WTC11 (cell line): ENCODE measurements at regions not wholly inside any gene's neighbourhood (a gene's known extent, or its start where the extent isn't known, plus 50 kb on each side); places are given as distances from the start of the nearest gene placed in this dataset.

Source experiments
- ATAC-seq: fragments of 200-7000 bp; cut with Tn5 transposase; 2 replicates; pipeline ENCODE4 v1.10.0; 2021; ENCODE audit warnings: mild to moderate bottlenecking, moderate library complexity
- CTCF ChIA-PET: fragments of 300-600 bp; sonication (Branson Sonifier 250); formaldehyde crosslinking; loops from one replicate; lab custom pipeline; 2021; ENCODE audit warnings: antibody characterized with exemption; lab: Charles Lee
- POLR2A ChIA-PET: fragments of 350-600 bp; sonication (Branson Sonifier 250); formaldehyde crosslinking; loops from one replicate; lab custom pipeline; 2021; ENCODE audit warnings: antibody characterized with exemption; lab: Charles Lee
- DNase-seq: peaks from one replicate; pipeline ENCODE4 v3.0.0; 2021; ENCODE audit warnings: low spot score
- H3K27ac Mint-ChIP-seq: 2 replicates; pipeline ENCODE4 v1.8.0; 2021; ENCODE audit warnings: mixed read lengths
- H3K27me3 Mint-ChIP-seq: 2 replicates; pipeline ENCODE4 v1.8.0; 2021; ENCODE audit warnings: low read depth, mild to moderate bottlenecking, moderate library complexity, mixed read lengths
- H3K36me3 Mint-ChIP-seq: 2 replicates; pipeline ENCODE4 v1.8.0; 2021; ENCODE audit warnings: mixed read lengths
- H3K4me1 Mint-ChIP-seq: 2 replicates; pipeline ENCODE4 v1.8.0; 2022; ENCODE audit warnings: mixed read lengths
- H3K4me3 Mint-ChIP-seq: 2 replicates; pipeline ENCODE4 v1.8.0; 2021; ENCODE audit warnings: mild to moderate bottlenecking, moderate library complexity, mixed read lengths
- H3K9me3 Mint-ChIP-seq: 2 replicates; pipeline ENCODE4 v1.8.0; 2021; ENCODE audit warnings: mixed read lengths
- ATF6 ChIP-seq: sonication (generic); formaldehyde crosslinking; IDR thresholded peaks from 2 replicates; pipeline ENCODE4 v1.8.1; 2023; ENCODE audit warnings: mild to moderate bottlenecking, missing genetic modification reagents
- CREB1 ChIP-seq: sonication (generic); formaldehyde crosslinking; IDR thresholded peaks from 2 replicates; pipeline ENCODE4 v1.8.0; 2023; ENCODE audit warnings: mild to moderate bottlenecking, missing genetic modification reagents
- FOXJ3 ChIP-seq: sonication (generic); formaldehyde crosslinking; IDR thresholded peaks from 2 replicates; pipeline ENCODE4 v1.9.0; 2021; ENCODE audit warnings: missing genetic modification reagents, mild to moderate bottlenecking, borderline replicate concordance
- FOXP1 ChIP-seq: sonication (generic); formaldehyde crosslinking; IDR thresholded peaks from 2 replicates; pipeline ENCODE4 v1.8.0; 2022; ENCODE audit warnings: missing genetic modification reagents, mild to moderate bottlenecking, moderate library complexity, borderline replicate concordance
- GTF2I ChIP-seq: fragments of 250-450 bp; sonication (Bioruptor Pico); conservative IDR thresholded peaks from 2 replicates; pipeline ENCODE4 v1.4.0; 2021; ENCODE audit warnings: mild to moderate bottlenecking
- MYBL2 ChIP-seq: sonication (generic); formaldehyde crosslinking; IDR thresholded peaks from 2 replicates; pipeline ENCODE4 v1.8.1; 2023; ENCODE audit warnings: mild to moderate bottlenecking, moderate library complexity, missing genetic modification reagents
- NFYB ChIP-seq: sonication (generic); formaldehyde crosslinking; conservative IDR thresholded peaks from 2 replicates; pipeline ENCODE4 v1.8.0; 2022; ENCODE audit warnings: low read depth, missing genetic modification reagents
- NR3C1 ChIP-seq: sonication (generic); formaldehyde crosslinking; conservative IDR thresholded peaks from 2 replicates; pipeline ENCODE4 v1.8.1; 2023; ENCODE audit warnings: low read depth, mild to moderate bottlenecking, missing genetic modification reagents
- TCF7 ChIP-seq: sonication (generic); formaldehyde crosslinking; IDR thresholded peaks from 2 replicates; pipeline ENCODE4 v1.8.0; 2022; ENCODE audit warnings: mild to moderate bottlenecking, low read depth, missing genetic modification reagents, moderate library complexity
- ZNF232 ChIP-seq: sonication (generic); formaldehyde crosslinking; IDR thresholded peaks from 2 replicates; pipeline ENCODE4 v1.8.0; 2022; ENCODE audit warnings: mild to moderate bottlenecking, missing genetic modification reagents
- ZNF317 ChIP-seq: sonication (generic); formaldehyde crosslinking; IDR thresholded peaks from 2 replicates; pipeline ENCODE4 v1.8.1; 2023; ENCODE audit warnings: low read depth, mild to moderate bottlenecking, moderate library complexity, missing genetic modification reagents, borderline replicate concordance
- TF ChIP-seq, protein P1 (sequence below): fragments of 250-450 bp; sonication (Bioruptor Pico); IDR thresholded peaks from 2 replicates; pipeline ENCODE4 v1.9.0; 2021; ENCODE audit warnings: mild to moderate bottlenecking, borderline replicate concordance
- TF ChIP-seq, protein P2 (sequence below): sonication (generic); formaldehyde crosslinking; IDR thresholded peaks from 2 replicates; pipeline ENCODE4 v1.8.1; 2022; ENCODE audit warnings: mild to moderate bottlenecking, missing genetic modification reagents, moderate library complexity, borderline replicate concordance
- TF ChIP-seq, protein P3 (sequence below): sonication (generic); formaldehyde crosslinking; IDR thresholded peaks from 2 replicates; pipeline ENCODE4 v1.8.1; 2022; ENCODE audit warnings: low read depth, mild to moderate bottlenecking, moderate library complexity, missing genetic modification reagents, borderline replicate concordance

GRCh38 chr2:242031481-242032019 lies 162.0 kb downstream of the RTP5 start (continued):
- TF ChIP-seq ZNF232 (no peak), NFYB (no peak), GTF2I (CRISPR knock-in tag) (no peak), CREB1 (no peak)
- TF ChIP-seq, protein P1, sequence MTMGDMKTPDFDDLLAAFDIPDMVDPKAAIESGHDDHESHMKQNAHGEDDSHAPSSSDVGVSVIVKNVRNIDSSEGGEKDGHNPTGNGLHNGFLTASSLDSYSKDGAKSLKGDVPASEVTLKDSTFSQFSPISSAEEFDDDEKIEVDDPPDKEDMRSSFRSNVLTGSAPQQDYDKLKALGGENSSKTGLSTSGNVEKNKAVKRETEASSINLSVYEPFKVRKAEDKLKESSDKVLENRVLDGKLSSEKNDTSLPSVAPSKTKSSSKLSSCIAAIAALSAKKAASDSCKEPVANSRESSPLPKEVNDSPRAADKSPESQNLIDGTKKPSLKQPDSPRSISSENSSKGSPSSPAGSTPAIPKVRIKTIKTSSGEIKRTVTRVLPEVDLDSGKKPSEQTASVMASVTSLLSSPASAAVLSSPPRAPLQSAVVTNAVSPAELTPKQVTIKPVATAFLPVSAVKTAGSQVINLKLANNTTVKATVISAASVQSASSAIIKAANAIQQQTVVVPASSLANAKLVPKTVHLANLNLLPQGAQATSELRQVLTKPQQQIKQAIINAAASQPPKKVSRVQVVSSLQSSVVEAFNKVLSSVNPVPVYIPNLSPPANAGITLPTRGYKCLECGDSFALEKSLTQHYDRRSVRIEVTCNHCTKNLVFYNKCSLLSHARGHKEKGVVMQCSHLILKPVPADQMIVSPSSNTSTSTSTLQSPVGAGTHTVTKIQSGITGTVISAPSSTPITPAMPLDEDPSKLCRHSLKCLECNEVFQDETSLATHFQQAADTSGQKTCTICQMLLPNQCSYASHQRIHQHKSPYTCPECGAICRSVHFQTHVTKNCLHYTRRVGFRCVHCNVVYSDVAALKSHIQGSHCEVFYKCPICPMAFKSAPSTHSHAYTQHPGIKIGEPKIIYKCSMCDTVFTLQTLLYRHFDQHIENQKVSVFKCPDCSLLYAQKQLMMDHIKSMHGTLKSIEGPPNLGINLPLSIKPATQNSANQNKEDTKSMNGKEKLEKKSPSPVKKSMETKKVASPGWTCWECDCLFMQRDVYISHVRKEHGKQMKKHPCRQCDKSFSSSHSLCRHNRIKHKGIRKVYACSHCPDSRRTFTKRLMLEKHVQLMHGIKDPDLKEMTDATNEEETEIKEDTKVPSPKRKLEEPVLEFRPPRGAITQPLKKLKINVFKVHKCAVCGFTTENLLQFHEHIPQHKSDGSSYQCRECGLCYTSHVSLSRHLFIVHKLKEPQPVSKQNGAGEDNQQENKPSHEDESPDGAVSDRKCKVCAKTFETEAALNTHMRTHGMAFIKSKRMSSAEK (CRISPR knock-in tag) = no peak

DNA sequence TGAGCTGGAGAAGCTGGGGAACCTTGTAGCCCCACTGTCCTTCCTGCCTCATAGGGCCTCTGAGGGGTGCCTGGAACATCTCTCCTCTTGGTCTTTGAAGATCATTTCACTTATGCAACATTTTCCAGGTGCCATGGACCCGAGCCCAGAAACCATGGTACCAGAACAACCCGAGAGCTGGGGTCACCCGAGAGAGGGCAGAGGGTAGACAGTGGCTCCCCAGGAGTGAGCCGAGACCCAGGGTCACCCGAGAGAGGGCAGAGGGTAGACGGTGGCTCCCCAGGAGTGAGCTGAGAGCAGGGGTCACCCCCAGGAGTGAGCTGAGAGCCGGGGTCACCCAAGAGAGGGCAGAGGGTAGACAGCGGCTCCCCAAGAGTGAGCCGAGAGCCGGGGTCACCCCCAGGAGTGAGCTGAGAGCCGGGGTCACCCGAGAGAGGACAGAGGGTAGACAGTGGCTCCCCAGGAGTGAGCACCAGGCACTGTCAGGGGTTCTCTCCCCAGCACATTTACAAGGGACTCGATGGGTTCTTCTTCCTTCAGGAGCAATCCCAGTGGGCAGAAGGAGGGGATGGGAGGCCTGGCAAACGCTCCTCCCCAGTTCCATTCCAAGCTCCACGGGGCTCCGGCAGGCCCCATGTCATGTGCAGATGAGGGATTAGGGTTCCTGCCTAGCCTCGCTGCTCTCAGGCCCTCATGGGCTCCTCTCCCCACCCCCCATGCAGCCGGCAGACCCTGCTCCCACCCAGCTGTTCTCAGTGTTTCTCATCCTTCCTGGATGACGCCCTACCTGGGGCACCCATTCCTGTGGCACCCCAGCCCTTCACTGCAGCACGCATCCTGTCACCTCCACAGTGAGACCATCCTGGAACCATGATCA lies 163.5 kb downstream of the RTP5 start:
- H3K36me3 Mint-ChIP-seq = no peaks in the 10 kb centered on the region
- ChIA-PET CTCF (interaction anchor here (1.0 to 1.5 kb wide), 2 partner anchors 82 kb away, joined by 4 to 8 read pairs; no protein-coding TSS in a partner anchor), POLR2A (no interaction called here)
- H3K4me1 Mint-ChIP-seq = peaks cover 5% of the 10 kb centered on the region
- no peak for DNase-seq
- no peak overlapping the region for H3K27ac Mint-ChIP-seq
- H3K9me3 Mint-ChIP-seq = no peaks in the 10 kb centered on the region
- TF ChIP-seq TCF7 = no peak
- TF ChIP-seq FOXJ3 (CRISPR knock-in tag) = no peak
- TF ChIP-seq, protein P2, sequence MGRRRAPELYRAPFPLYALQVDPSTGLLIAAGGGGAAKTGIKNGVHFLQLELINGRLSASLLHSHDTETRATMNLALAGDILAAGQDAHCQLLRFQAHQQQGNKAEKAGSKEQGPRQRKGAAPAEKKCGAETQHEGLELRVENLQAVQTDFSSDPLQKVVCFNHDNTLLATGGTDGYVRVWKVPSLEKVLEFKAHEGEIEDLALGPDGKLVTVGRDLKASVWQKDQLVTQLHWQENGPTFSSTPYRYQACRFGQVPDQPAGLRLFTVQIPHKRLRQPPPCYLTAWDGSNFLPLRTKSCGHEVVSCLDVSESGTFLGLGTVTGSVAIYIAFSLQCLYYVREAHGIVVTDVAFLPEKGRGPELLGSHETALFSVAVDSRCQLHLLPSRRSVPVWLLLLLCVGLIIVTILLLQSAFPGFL (CRISPR knock-in tag) = no peak
- H3K4me3 Mint-ChIP-seq = no peak overlapping the region
- peak; percentile 60 for ATAC-seq
- peaks cover 84% of the 10 kb centered on the region for H3K27me3 Mint-ChIP-seq

GRCh38 chr2:242034138-242034537 lies 164.6 kb downstream of the RTP5 start:
- ChIA-PET POLR2A (no interaction called here), CTCF (interaction anchor here (0.6 to 1.0 kb wide), 3 partner anchors 10 to 1214 kb away, joined by 3 to 4 read pairs (median 3); partner anchors contain the start of gene KIF1A)
- DNase-seq = no peak
- no peaks in the 10 kb centered on the region for H3K9me3 Mint-ChIP-seq
- peaks cover 92% of the 10 kb centered on the region for H3K27me3 Mint-ChIP-seq
- H3K4me3 Mint-ChIP-seq = no peak overlapping the region
- peaks cover 5% of the 10 kb centered on the region for H3K4me1 Mint-ChIP-seq
- H3K27ac Mint-ChIP-seq = no peak overlapping the region
- ATAC-seq = no peak
- H3K36me3 Mint-ChIP-seq = no peaks in the 10 kb centered on the region
- no peak for TF ChIP-seq FOXP1 (CRISPR knock-in tag)
- no peak for TF ChIP-seq MYBL2 (CRISPR knock-in tag)
- TF ChIP-seq NR3C1 (CRISPR knock-in tag) = no peak
- TF ChIP-seq, protein P1 (CRISPR knock-in tag) = no peak
- TF ChIP-seq ATF6 (CRISPR knock-in tag) = no peak
- no peak for TF ChIP-seq ZNF317
- TF ChIP-seq, protein P3, sequence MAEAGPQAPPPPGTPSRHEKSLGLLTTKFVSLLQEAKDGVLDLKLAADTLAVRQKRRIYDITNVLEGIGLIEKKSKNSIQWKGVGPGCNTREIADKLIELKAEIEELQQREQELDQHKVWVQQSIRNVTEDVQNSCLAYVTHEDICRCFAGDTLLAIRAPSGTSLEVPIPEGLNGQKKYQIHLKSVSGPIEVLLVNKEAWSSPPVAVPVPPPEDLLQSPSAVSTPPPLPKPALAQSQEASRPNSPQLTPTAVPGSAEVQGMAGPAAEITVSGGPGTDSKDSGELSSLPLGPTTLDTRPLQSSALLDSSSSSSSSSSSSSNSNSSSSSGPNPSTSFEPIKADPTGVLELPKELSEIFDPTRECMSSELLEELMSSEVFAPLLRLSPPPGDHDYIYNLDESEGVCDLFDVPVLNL (CRISPR knock-in tag) = no peak
